ENCODE measurements at regions not wholly inside any gene's neighbourhood (a gene's known extent, or its start where the extent isn't known, plus 50 kb on each side); places are given as distances from the start of the nearest gene placed in this dataset.

GRCh38 chr5:73380710-73381589 is 67.6 kb downstream of the FOXD1 start:
- TF ChIP-seq REST (IDR thresholded peaks at IDR 0.05; ENCODE audit: low read depth) (no peak), YY1 (IDR thresholded peaks at IDR 0.05; ENCODE audit: low read depth) (no peak), USF1 (IDR thresholded peaks at IDR 0.05) (no peak), EP300 (IDR thresholded peaks at IDR 0.05; ENCODE audit: borderline replicate concordance) (no peak), CREB1 (IDR thresholded peaks at IDR 0.05; ENCODE audit: low read depth) (no peak), ZBTB7A (IDR thresholded peaks at IDR 0.05; ENCODE audit: low read depth) (no peak)

GRCh38 chr5:73380041-73380440 is 68.5 kb downstream of the FOXD1 start:
- no peak for TF ChIP-seq MAX (IDR thresholded peaks at IDR 0.05)

GRCh38 chr5:73379435-73379834 is 69.1 kb downstream of the FOXD1 start:
- TF ChIP-seq CREB1 (IDR thresholded peaks at IDR 0.05; ENCODE audit: low read depth) (no peak), TAF1 (IDR thresholded peaks at IDR 0.05; ENCODE audit: low read depth) (no peak), EGR1 (IDR thresholded peaks at IDR 0.05) (no peak), NFIC (IDR thresholded peaks at IDR 0.05) (no peak), YY1 (IDR thresholded peaks at IDR 0.05; ENCODE audit: low read depth) (no peak), REST (IDR thresholded peaks at IDR 0.05; ENCODE audit: low read depth) (no peak), MAX (IDR thresholded peaks at IDR 0.05) (no peak), ZBTB7A (IDR thresholded peaks at IDR 0.05; ENCODE audit: low read depth) (no peak), CEBPB (IDR thresholded peaks at IDR 0.05) (no peak), TCF12 (IDR thresholded peaks at IDR 0.05; ENCODE audit: low read depth) (no peak), RAD21 (IDR thresholded peaks at IDR 0.05; ENCODE audit: low read depth) (no peak), USF1 (IDR thresholded peaks at IDR 0.05) (no peak), FOXM1 (IDR thresholded peaks at IDR 0.05; ENCODE audit: borderline replicate concordance, low read depth) (no peak), EP300 (IDR thresholded peaks at IDR 0.05; ENCODE audit: borderline replicate concordance) (no peak), TEAD4 (IDR thresholded peaks at IDR 0.05) (no peak)

- no peak for TF ChIP-seq TCF12 (IDR thresholded peaks at IDR 0.05; ENCODE audit: low read depth)
- TF ChIP-seq CREB1 (IDR thresholded peaks at IDR 0.05; ENCODE audit: low read depth): no peak
- no peak for TF ChIP-seq ZBTB7A (IDR thresholded peaks at IDR 0.05; ENCODE audit: low read depth)
- TF ChIP-seq EGR1 (IDR thresholded peaks at IDR 0.05): no peak
- TF ChIP-seq TEAD4 (IDR thresholded peaks at IDR 0.05): no peak
- no peak for TF ChIP-seq RAD21 (IDR thresholded peaks at IDR 0.05; ENCODE audit: low read depth)
- no peak for TF ChIP-seq EP300 (IDR thresholded peaks at IDR 0.05; ENCODE audit: borderline replicate concordance)
- no peak for TF ChIP-seq FOXM1 (IDR thresholded peaks at IDR 0.05; ENCODE audit: borderline replicate concordance, low read depth)
- no peak for TF ChIP-seq REST (IDR thresholded peaks at IDR 0.05; ENCODE audit: low read depth)
- no peak for TF ChIP-seq MAX (IDR thresholded peaks at IDR 0.05)
- no peak for TF ChIP-seq TAF1 (IDR thresholded peaks at IDR 0.05; ENCODE audit: low read depth)
- no peak for TF ChIP-seq YY1 (IDR thresholded peaks at IDR 0.05; ENCODE audit: low read depth)
- TF ChIP-seq USF1 (IDR thresholded peaks at IDR 0.05): no peak
- no peak for TF ChIP-seq CEBPB (IDR thresholded peaks at IDR 0.05)
- no peak for TF ChIP-seq NFIC (IDR thresholded peaks at IDR 0.05)
Measured at GRCh38 chr5:73378765-73379164, 69.8 kb downstream of the FOXD1 start.

All from Ishikawa (cell line).